ENCODE measurements at regions not wholly inside any gene's neighbourhood (a gene's known extent, or its start where the extent isn't known, plus 50 kb on each side); places are given as distances from the start of the nearest gene placed in this dataset.

- Histone ChIP-seq H3K4me3 (replicated peaks in 1 of 2; ENCODE audit: low read depth in 1 of 2, low read length in 2 of 2) (no peak overlapping the region), H3K9me3 (ENCODE audit: control insufficient read depth in 1 of 2, insufficient read depth in 1 of 2, low read depth in 1 of 2, low read length in 2 of 2) (no peaks in the 10 kb centered on the region), H3K36me3 (ENCODE audit: control insufficient read depth in 1 of 2, insufficient read depth in 2 of 2, low read length in 2 of 2) (no peaks in the 10 kb centered on the region), H3K27ac (ENCODE audit: low read depth, low read length) (no peak overlapping the region), H3K9me2 (ENCODE audit: insufficient read depth) (no peaks in the 10 kb centered on the region), H3K4me2 (ENCODE audit: low read length) (no peak overlapping the region), H3K4me1 (ENCODE audit: control insufficient read depth in 1 of 2, insufficient read depth in 2 of 2, low read length in 2 of 2) (no peaks in the 10 kb centered on the region), H3K9ac (ENCODE audit: low read length) (no peak overlapping the region), H4K20me1 (ENCODE audit: insufficient read depth) (no peaks in the 10 kb centered on the region), H3K79me2 (ENCODE audit: insufficient read depth, low read length) (no peaks in the 10 kb centered on the region), H3K27me3 (ENCODE audit: insufficient read depth, low read length) (no peaks in the 10 kb centered on the region), H2AFZ (ENCODE audit: low read depth, low read length, poor library complexity, severe bottlenecking) (no peak overlapping the region)
- no TSS peak for BruUV-seq (replicated peaks)
- DNase-seq (ENCODE audit: low read depth, low spot score) (no peak), ATAC-seq (no peak)
- TF ChIP-seq, protein P1, sequence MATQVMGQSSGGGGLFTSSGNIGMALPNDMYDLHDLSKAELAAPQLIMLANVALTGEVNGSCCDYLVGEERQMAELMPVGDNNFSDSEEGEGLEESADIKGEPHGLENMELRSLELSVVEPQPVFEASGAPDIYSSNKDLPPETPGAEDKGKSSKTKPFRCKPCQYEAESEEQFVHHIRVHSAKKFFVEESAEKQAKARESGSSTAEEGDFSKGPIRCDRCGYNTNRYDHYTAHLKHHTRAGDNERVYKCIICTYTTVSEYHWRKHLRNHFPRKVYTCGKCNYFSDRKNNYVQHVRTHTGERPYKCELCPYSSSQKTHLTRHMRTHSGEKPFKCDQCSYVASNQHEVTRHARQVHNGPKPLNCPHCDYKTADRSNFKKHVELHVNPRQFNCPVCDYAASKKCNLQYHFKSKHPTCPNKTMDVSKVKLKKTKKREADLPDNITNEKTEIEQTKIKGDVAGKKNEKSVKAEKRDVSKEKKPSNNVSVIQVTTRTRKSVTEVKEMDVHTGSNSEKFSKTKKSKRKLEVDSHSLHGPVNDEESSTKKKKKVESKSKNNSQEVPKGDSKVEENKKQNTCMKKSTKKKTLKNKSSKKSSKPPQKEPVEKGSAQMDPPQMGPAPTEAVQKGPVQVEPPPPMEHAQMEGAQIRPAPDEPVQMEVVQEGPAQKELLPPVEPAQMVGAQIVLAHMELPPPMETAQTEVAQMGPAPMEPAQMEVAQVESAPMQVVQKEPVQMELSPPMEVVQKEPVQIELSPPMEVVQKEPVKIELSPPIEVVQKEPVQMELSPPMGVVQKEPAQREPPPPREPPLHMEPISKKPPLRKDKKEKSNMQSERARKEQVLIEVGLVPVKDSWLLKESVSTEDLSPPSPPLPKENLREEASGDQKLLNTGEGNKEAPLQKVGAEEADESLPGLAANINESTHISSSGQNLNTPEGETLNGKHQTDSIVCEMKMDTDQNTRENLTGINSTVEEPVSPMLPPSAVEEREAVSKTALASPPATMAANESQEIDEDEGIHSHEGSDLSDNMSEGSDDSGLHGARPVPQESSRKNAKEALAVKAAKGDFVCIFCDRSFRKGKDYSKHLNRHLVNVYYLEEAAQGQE (IDR thresholded peaks at IDR 0.05; ENCODE audit: low read depth), result no peak
- TF ChIP-seq JUND (IDR thresholded peaks at IDR 0.05) (no peak), TCF7L2 (IDR thresholded peaks at IDR 0.05; ENCODE audit: borderline replicate concordance, extremely low read depth, insufficient read depth, insufficient read length) (no peak), SRF (IDR thresholded peaks at IDR 0.05; ENCODE audit: low read depth) (no peak), SP1 (IDR thresholded peaks at IDR 0.05; ENCODE audit: low read depth) (no peak), FOSL1 (IDR thresholded peaks at IDR 0.05; ENCODE audit: low read depth) (no peak), POLR2A (IDR thresholded peaks at IDR 0.05; ENCODE audit: borderline replicate concordance, extremely low read depth, insufficient read depth, insufficient read length) (no peak), EGR1 (IDR thresholded peaks at IDR 0.05; ENCODE audit: low read depth) (no peak), POLR2AphosphoS5 (IDR thresholded peaks at IDR 0.05; ENCODE audit: low read depth, low read length) (no peak), RAD21 (IDR thresholded peaks at IDR 0.05; ENCODE audit: low read depth) (no peak), CBX3 (IDR thresholded peaks at IDR 0.05; ENCODE audit: low read depth) (no peak), ELF1 (IDR thresholded peaks at IDR 0.05; ENCODE audit: borderline replicate concordance, low read depth) (no peak), SIN3A (IDR thresholded peaks at IDR 0.05; ENCODE audit: low read depth) (no peak), ZFX (IDR thresholded peaks at IDR 0.05) (no peak), EZH2 (IDR thresholded peaks at IDR 0.05) (no peak)
- TF ChIP-seq, protein P2, sequence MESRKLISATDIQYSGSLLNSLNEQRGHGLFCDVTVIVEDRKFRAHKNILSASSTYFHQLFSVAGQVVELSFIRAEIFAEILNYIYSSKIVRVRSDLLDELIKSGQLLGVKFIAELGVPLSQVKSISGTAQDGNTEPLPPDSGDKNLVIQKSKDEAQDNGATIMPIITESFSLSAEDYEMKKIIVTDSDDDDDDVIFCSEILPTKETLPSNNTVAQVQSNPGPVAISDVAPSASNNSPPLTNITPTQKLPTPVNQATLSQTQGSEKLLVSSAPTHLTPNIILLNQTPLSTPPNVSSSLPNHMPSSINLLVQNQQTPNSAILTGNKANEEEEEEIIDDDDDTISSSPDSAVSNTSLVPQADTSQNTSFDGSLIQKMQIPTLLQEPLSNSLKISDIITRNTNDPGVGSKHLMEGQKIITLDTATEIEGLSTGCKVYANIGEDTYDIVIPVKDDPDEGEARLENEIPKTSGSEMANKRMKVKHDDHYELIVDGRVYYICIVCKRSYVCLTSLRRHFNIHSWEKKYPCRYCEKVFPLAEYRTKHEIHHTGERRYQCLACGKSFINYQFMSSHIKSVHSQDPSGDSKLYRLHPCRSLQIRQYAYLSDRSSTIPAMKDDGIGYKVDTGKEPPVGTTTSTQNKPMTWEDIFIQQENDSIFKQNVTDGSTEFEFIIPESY (IDR thresholded peaks at IDR 0.05; ENCODE audit: extremely low read depth, insufficient replicate concordance, low read length), result no peak
- TF ChIP-seq, protein P3, sequence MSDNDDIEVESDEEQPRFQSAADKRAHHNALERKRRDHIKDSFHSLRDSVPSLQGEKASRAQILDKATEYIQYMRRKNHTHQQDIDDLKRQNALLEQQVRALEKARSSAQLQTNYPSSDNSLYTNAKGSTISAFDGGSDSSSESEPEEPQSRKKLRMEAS (IDR thresholded peaks at IDR 0.05), result no peak
- TF ChIP-seq, protein P4, sequence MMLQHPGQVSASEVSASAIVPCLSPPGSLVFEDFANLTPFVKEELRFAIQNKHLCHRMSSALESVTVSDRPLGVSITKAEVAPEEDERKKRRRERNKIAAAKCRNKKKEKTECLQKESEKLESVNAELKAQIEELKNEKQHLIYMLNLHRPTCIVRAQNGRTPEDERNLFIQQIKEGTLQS (IDR thresholded peaks at IDR 0.05), result no peak
- ChIA-PET CTCF (interaction anchor here (1.4 kb wide), 1 partner anchor 21 kb away, joined by 8 read pairs; no protein-coding TSS in a partner anchor), POLR2A (no interaction called here), RAD21 (ENCODE audit: low non-redundant PET in 1 of 2, low total read pairs in 2 of 2, uncharacterized antibody in 2 of 2, unreplicated experiment in 2 of 2) (no interaction called here)
- intact Hi-C loops (cut with micrococcal nuclease), result no loop called here
These were observed 89.3 kb upstream of the SIM2 start for GRCh38 chr21:36609654-36610053.
